ENCODE measurements at regions not wholly inside any gene's neighbourhood (a gene's known extent, or its start where the extent isn't known, plus 50 kb on each side); places are given as distances from the start of the nearest gene placed in this dataset.

DNA sequence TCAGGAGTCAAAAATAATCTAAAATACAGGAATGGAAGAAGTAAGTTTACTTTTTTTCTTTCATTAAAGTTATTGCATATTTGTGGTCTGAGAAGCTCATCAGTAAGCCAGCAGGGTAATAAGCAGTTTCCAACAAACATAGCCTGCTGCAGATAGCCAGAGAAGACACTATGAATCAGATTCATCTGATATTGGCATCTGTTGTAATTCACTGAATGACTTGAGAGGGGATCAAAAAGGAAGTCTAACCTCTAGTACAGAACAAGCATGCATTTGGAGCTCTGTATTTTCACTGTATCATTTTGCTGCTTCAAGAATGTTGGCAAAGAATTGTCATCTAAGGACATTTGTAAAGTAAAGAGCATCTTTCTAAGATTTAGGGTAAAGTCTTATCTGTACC lies 53.8 kb upstream of the UFL1 start:
- Mint-ChIP-seq H3K9me3 (ENCODE audit: insufficient read depth) (no peaks in the 10 kb centered on the region), H3K4me3 (no peak overlapping the region), H3K27me3 (no peaks in the 10 kb centered on the region), H3K4me1 (no peaks in the 10 kb centered on the region), H3K27ac (no peak overlapping the region)
- ChIA-PET POLR2A (no interaction called here), CTCF (interaction anchor here (1.2 kb wide), 1 partner anchor 12 kb away, joined by 5 read pairs; no protein-coding TSS in a partner anchor)
- Histone ChIP-seq H3K9ac (ENCODE audit: low read length) (no peak overlapping the region), H3K27ac (ENCODE audit: low read length in 2 of 2) (no peak overlapping the region), H2AFZ (ENCODE audit: insufficient read depth, low read depth, low read length, poor library complexity, severe bottlenecking) (no peak overlapping the region), H3K36me3 (replicated peaks in 1 of 2; ENCODE audit: control extremely low read depth in 1 of 2, control insufficient read depth in 1 of 2, extremely low read depth in 1 of 2, insufficient read depth in 2 of 2, low read length in 1 of 2) (no peaks in the 10 kb centered on the region), H3K9me3 (ENCODE audit: control extremely low read depth in 1 of 3, control insufficient read depth in 2 of 3, insufficient read depth in 1 of 3, low read length in 2 of 3) (no peaks in the 10 kb centered on the region), H3K4me2 (replicated peaks; ENCODE audit: low read depth, low read length, poor library complexity, severe bottlenecking) (no peak overlapping the region), H3K27me3 (replicated peaks in 1 of 4; ENCODE audit: control extremely low read depth in 1 of 4, control insufficient read depth in 3 of 4, insufficient read depth in 4 of 4, low read length in 3 of 4) (peaks cover 0 to 4% (median 0%) of the 10 kb centered on the region in 4 experiments), H3K4me1 (ENCODE audit: control insufficient read depth in 2 of 2, insufficient read depth in 2 of 2, low read length in 2 of 2) (no peaks in the 10 kb centered on the region), H3K4me3 (ENCODE audit: control extremely low read depth in 1 of 5, extremely low read depth in 1 of 5, insufficient read depth in 1 of 5, low read depth in 2 of 5, low read length in 4 of 5) (no peak overlapping the region), H3K79me2 (ENCODE audit: control insufficient read depth, insufficient read depth, low read length) (no peaks in the 10 kb centered on the region), H4K20me1 (ENCODE audit: control insufficient read depth, insufficient read depth, low read length, poor library complexity, severe bottlenecking) (no peaks in the 10 kb centered on the region)
- intact Hi-C loops (cut with micrococcal nuclease): loop anchor here (2.0 kb wide), 1 partner anchor 1037 kb away; no protein-coding TSS in a partner anchor
- TF ChIP-seq CTCF (IDR thresholded peaks at IDR 0.05): no peak
- no peak for TF ChIP-seq EZH2 (IDR thresholded peaks at IDR 0.05; ENCODE audit: borderline replicate concordance, insufficient read depth, low read depth, low read length, poor library complexity, severe bottlenecking)
- no peak for ATAC-seq (ENCODE audit: low read depth)
- no peak for DNase-seq

DNA sequence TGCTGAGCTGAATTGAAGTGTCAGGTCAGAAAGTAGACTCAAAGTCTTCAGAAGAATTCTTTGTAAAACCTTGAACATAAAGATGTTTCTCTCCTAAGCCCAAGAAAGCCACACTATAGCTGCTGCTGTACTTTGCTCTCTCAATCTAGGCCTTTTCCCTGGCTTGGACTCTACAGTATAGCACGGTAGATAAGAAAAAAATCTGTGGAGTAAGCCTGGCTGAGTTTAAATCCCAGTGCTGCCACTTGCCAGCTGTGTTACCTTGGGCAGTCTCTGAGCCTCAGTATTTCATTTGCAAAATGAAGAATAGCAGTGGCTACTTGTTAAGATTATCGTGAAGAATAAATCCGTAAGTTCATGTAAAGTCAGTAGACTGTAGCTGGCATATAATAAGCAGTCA lies 53.3 kb upstream of the UFL1 start:
- Mint-ChIP-seq H3K9me3 (ENCODE audit: insufficient read depth) (no peaks in the 10 kb centered on the region), H3K27me3 (no peaks in the 10 kb centered on the region), H3K4me1 (no peaks in the 10 kb centered on the region), H3K4me3 (no peak overlapping the region), H3K27ac (no peak overlapping the region)
- no peak overlapping the region for H3K4me2 ChIP-seq (replicated peaks; ENCODE audit: low read depth, low read length, poor library complexity, severe bottlenecking)
- 91% methylated on average over 3 of the region's 3 CpGs for WGBS (ENCODE audit: insufficient coverage)
- DNase-seq (no peak), ATAC-seq (ENCODE audit: low read depth) (no peak)
- H3K27ac ChIP-seq (ENCODE audit: low read length in 2 of 2): no peak overlapping the region
- peaks cover 0 to 4% (median 0%) of the 10 kb centered on the region in 4 experiments for H3K27me3 ChIP-seq (replicated peaks in 1 of 4; ENCODE audit: control extremely low read depth in 1 of 4, control insufficient read depth in 3 of 4, insufficient read depth in 4 of 4, low read length in 3 of 4)
- ChIA-PET POLR2A (no interaction called here), CTCF (no interaction called here)
- TF ChIP-seq EZH2 (IDR thresholded peaks at IDR 0.05; ENCODE audit: borderline replicate concordance, insufficient read depth, low read depth, low read length, poor library complexity, severe bottlenecking) (no peak), CTCF (IDR thresholded peaks at IDR 0.05) (no peak)
- no peaks in the 10 kb centered on the region for H3K9me3 ChIP-seq (ENCODE audit: control extremely low read depth in 1 of 3, control insufficient read depth in 2 of 3, insufficient read depth in 1 of 3, low read length in 2 of 3)
- H3K4me1 ChIP-seq (ENCODE audit: control insufficient read depth in 2 of 2, insufficient read depth in 2 of 2, low read length in 2 of 2): no peaks in the 10 kb centered on the region
- no peak overlapping the region for H3K9ac ChIP-seq (ENCODE audit: low read length)
- no peak overlapping the region for H3K4me3 ChIP-seq (ENCODE audit: control extremely low read depth in 1 of 5, extremely low read depth in 1 of 5, insufficient read depth in 1 of 5, low read depth in 2 of 5, low read length in 4 of 5)
- intact Hi-C loops (cut with micrococcal nuclease): loop anchor here (2.0 kb wide), 1 partner anchor 1037 kb away; no protein-coding TSS in a partner anchor
- H3K36me3 ChIP-seq (replicated peaks in 1 of 2; ENCODE audit: control extremely low read depth in 1 of 2, control insufficient read depth in 1 of 2, extremely low read depth in 1 of 2, insufficient read depth in 2 of 2, low read length in 1 of 2): no peaks in the 10 kb centered on the region
- no peak overlapping the region for H2AFZ ChIP-seq (ENCODE audit: insufficient read depth, low read depth, low read length, poor library complexity, severe bottlenecking)
- no peaks in the 10 kb centered on the region for H4K20me1 ChIP-seq (ENCODE audit: control insufficient read depth, insufficient read depth, low read length, poor library complexity, severe bottlenecking)
- no peaks in the 10 kb centered on the region for H3K79me2 ChIP-seq (ENCODE audit: control insufficient read depth, insufficient read depth, low read length)
